ENCODE measurements at regions not wholly inside any gene's neighbourhood (a gene's known extent, or its start where the extent isn't known, plus 50 kb on each side); places are given as distances from the start of the nearest gene placed in this dataset.

- Histone ChIP-seq H3K79me2 (replicated peaks; ENCODE audit: insufficient read depth) (no peaks in the 10 kb centered on the region), H3K27me3 (ENCODE audit: insufficient read depth) (no peaks in the 10 kb centered on the region), H3K27ac (ENCODE audit: low read depth) (no peak overlapping the region), H3K4me3 (no peak overlapping the region), H4K20me1 (replicated peaks; ENCODE audit: insufficient read depth) (no peaks in the 10 kb centered on the region), H3K4me1 (ENCODE audit: insufficient read depth) (0 out of 2 replicates have a peak, but pooled peaks cover 5% of the 10 kb centered on the region), H2AFZ (no peak overlapping the region), H3K36me3 (ENCODE audit: insufficient read depth) (no peaks in the 10 kb centered on the region), H3F3A (replicated peaks; ENCODE audit: low read depth) (no peaks in the 10 kb centered on the region), H3K9me2 (ENCODE audit: insufficient read depth) (no peaks in the 10 kb centered on the region), H3K4me2 (no peak overlapping the region)
- no peak for ATAC-seq
- no peak for DNase-seq (ENCODE audit: low spot score)
- no peaks in the 10 kb centered on the region for H3K36me3 Mint-ChIP-seq (ENCODE audit: low read depth)
- TF ChIP-seq ETS1 (IDR thresholded peaks at IDR 0.05) = no peak
- no peak for TF ChIP-seq EZH2phosphoT487 (IDR thresholded peaks at IDR 0.05; ENCODE audit: unreplicated experiment)
- no peak for TF ChIP-seq NANOG (IDR thresholded peaks at IDR 0.05; ENCODE audit: borderline replicate concordance)
- no peak for TF ChIP-seq CREB1 (CRISPR knock-in tag; IDR thresholded peaks at IDR 0.05; ENCODE audit: low read depth)
- TF ChIP-seq STAT1 (IDR thresholded peaks at IDR 0.05; ENCODE audit: unreplicated experiment) = no peak
- no peak for TF ChIP-seq ZNF462 (CRISPR knock-in tag; IDR thresholded peaks at IDR 0.05)
- no peak overlapping the region for H3K4me3 Mint-ChIP-seq
- no peak overlapping the region for H3K27ac Mint-ChIP-seq
- peaks cover 7% of the 10 kb centered on the region; the same call in 2 of the 3 replicates for H3K9me3 Mint-ChIP-seq
- H3K27me3 Mint-ChIP-seq (ENCODE audit: insufficient read depth, low read depth, poor library complexity) = peaks cover 2% of the 10 kb centered on the region
- peaks cover 3% of the 10 kb centered on the region for H3K4me1 Mint-ChIP-seq
Measured at GRCh38 chr7:80379034-80379982, 132.6 kb downstream of the GNAT3 start.

Data from GM23338 (cell line).